ENCODE measurements at regions not wholly inside any gene's neighbourhood (a gene's known extent, or its start where the extent isn't known, plus 50 kb on each side); places are given as distances from the start of the nearest gene placed in this dataset.
"Not testable (repeated sequence)": the region's sequence is repeated elsewhere in the genome, so short reads cannot be mapped to it uniquely, and the experiment has no call there.

GRCh38 chr3:147173257-147173656, 233.1 kb downstream of the ZIC4 start:
- intact Hi-C loops (cut with DNase I), result no loop called here
- DNase-seq (no peak), ATAC-seq (no peak)

- intact Hi-C loops (cut with DNase I), result no loop called here
- DNase-seq (no peak), ATAC-seq (no peak)
Measured at GRCh38 chr3:147162743-147163142, 243.6 kb downstream of the ZIC4 start.

- intact Hi-C loops (cut with DNase I), result no loop called here
- DNase-seq (no peak), ATAC-seq (peak in 1 of 2 donors; percentile 32)
Measured at GRCh38 chr3:147161833-147162232, 244.5 kb downstream of the ZIC4 start.

GRCh38 chr3:147160984-147161383, 245.4 kb downstream of the ZIC4 start:
- DNase-seq (no peak), ATAC-seq (no peak)
- intact Hi-C loops (cut with DNase I), result no loop called here

GRCh38 chr3:147159141-147159540, 247.2 kb downstream of the ZIC4 start:
- intact Hi-C loops (cut with DNase I), result no loop called here
- DNase-seq (no peak), ATAC-seq (no peak)

GRCh38 chr3:147157631-147158030, 248.7 kb downstream of the ZIC4 start:
- intact Hi-C loops (cut with DNase I), result no loop called here

GRCh38 chr3:147154988-147155387, 251.4 kb downstream of the ZIC4 start:
- intact Hi-C loops (cut with DNase I); DNase-seq; ATAC-seq: not testable (repeated sequence)

More at GRCh38 chr3:147157631-147158030, 248.7 kb downstream of the ZIC4 start:
- DNase-seq (no peak), ATAC-seq (no peak)

GRCh38 chr3:147153830-147154539, 252.4 kb downstream of the ZIC4 start:
- ATAC-seq, result no peak
- intact Hi-C loops (cut with DNase I), result no loop called here
- no peak for DNase-seq

GRCh38 chr3:147152476-147152875, 253.9 kb downstream of the ZIC4 start:
- ATAC-seq (no peak), DNase-seq (no peak)
- intact Hi-C loops (cut with DNase I), result no loop called here

GRCh38 chr3:147141516-147142288, 264.6 kb downstream of the ZIC4 start:
- DNase-seq (no peak), ATAC-seq (no peak)
- intact Hi-C loops (cut with DNase I), result no loop called here

GRCh38 chr3:147139341-147139740, 267.0 kb downstream of the ZIC4 start:
- ATAC-seq, result no peak
- DNase-seq, result no peak
- intact Hi-C loops (cut with DNase I), result no loop called here

- no peak for ATAC-seq
- intact Hi-C loops (cut with DNase I), result no loop called here
- no peak for DNase-seq
Measured at GRCh38 chr3:147132168-147132567, 274.2 kb downstream of the ZIC4 start.

- no peak for ATAC-seq
- DNase-seq, result no peak
- intact Hi-C loops (cut with DNase I), result no loop called here
Measured at GRCh38 chr3:147130461-147130860, 275.9 kb downstream of the ZIC4 start.

GRCh38 chr3:147129665-147130064, 276.7 kb downstream of the ZIC4 start:
- intact Hi-C loops (cut with DNase I), result no loop called here
- DNase-seq (no peak), ATAC-seq (no peak)

GRCh38 chr3:147122350-147122749, 284.0 kb downstream of the ZIC4 start:
- no peak for ATAC-seq
- intact Hi-C loops (cut with DNase I), result no loop called here
- no peak for DNase-seq

GRCh38 chr3:147119989-147120388, 286.4 kb downstream of the ZIC4 start:
- intact Hi-C loops (cut with DNase I), result no loop called here
- no peak for ATAC-seq

GRCh38 chr3:147119346-147119745, 287.0 kb downstream of the ZIC4 start:
- ATAC-seq, result no peak
- DNase-seq, result no peak
- intact Hi-C loops (cut with DNase I), result no loop called here

More at GRCh38 chr3:147119989-147120388, 286.4 kb downstream of the ZIC4 start:
- no peak for DNase-seq

- DNase-seq, result no peak
- ATAC-seq, result no peak
- intact Hi-C loops (cut with DNase I), result no loop called here
Measured at GRCh38 chr3:147118611-147119010, 287.7 kb downstream of the ZIC4 start.

- DNase-seq (no peak), ATAC-seq (no peak)
- intact Hi-C loops (cut with DNase I), result no loop called here
Measured at GRCh38 chr3:147117631-147118030, 288.7 kb downstream of the ZIC4 start.

GRCh38 chr3:147113293-147114044, 292.9 kb downstream of the ZIC4 start:
- DNase-seq (no peak), ATAC-seq (no peak)
- intact Hi-C loops (cut with DNase I), result no loop called here

All from left cardiac atrium (tissue), 4 donors.